ENCODE measurements at regions not wholly inside any gene's neighbourhood (a gene's known extent, or its start where the extent isn't known, plus 50 kb on each side); places are given as distances from the start of the nearest gene placed in this dataset.

GRCh38 chr9:134262035-134262434 is 64.2 kb upstream of the RXRA start (continued):
- TF ChIP-seq EP300 (IDR thresholded peaks at IDR 0.05; ENCODE audit: borderline replicate concordance in 1 of 2, low read depth in 2 of 2, low read length in 2 of 2) (no peak), SRF (IDR thresholded peaks at IDR 0.05; ENCODE audit: low read depth, low read length) (no peak), BCL11A (IDR thresholded peaks at IDR 0.05; ENCODE audit: low read depth in 2 of 2, low read length in 2 of 2) (no peak), TAF7 (optimal IDR thresholded peaks at IDR 0.05; ENCODE audit: borderline replicate concordance, low read depth, low read length) (no peak), BRCA1 (IDR thresholded peaks at IDR 0.05; ENCODE audit: low read depth, low read length) (no peak), TCF12 (IDR thresholded peaks at IDR 0.05; ENCODE audit: low read depth, low read length) (no peak), SP4 (IDR thresholded peaks at IDR 0.05; ENCODE audit: low read length) (no peak), ATF3 (IDR thresholded peaks at IDR 0.05; ENCODE audit: insufficient read depth, low read depth, low read length) (no peak)
